ENCODE measurements at regions not wholly inside any gene's neighbourhood (a gene's known extent, or its start where the extent isn't known, plus 50 kb on each side); places are given as distances from the start of the nearest gene placed in this dataset.

DNA sequence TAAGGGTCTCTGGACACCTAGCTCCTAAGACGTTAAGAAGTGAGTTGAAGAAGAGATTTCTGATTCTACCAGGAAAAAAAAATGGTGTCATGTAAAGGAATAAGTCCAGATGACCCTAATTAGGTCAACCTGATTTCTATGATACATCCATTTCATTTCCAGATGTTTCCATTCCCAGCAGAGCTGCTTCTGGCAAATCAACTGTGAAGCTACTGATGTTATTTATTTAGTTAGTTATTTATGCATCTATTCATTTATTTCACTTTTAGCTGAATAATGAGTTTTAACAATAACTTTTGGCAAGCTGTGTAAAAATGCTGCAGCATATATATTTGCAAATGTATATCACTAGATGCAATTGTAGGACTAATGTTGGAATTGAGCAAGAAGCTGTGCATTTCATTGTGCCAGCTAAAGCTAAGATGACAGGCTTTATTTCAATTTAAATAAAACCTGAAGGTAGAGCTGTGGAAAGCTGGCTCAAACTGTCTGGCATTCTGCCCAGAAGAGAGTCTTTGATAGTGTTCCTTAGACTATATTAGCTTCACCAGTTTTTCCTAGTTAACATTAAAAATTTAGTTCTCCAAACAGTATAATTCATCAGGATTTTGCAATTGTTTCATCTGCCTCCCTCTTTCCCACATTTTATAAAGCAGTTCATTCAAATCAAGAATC lies 1164.4 kb upstream of the ADGRL4 start:
- POLR2A ChIA-PET: no interaction called here
- WGBS (ENCODE audit: low lambda C conversion rate): 4% methylated on average over 1 of the region's 1 CpG
- in situ Hi-C loops (cut with HindIII; ENCODE audit: extremely low pct_ligation_motif_present, low pct_unique_long_range_greater_than_20kb): no loop called here

More for the DNA sequence above, 1164.4 kb upstream of the ADGRL4 start:
- no peaks in the 10 kb centered on the region for H3K79me2 ChIP-seq (ENCODE audit: insufficient read depth, low read length)
- intact Hi-C loops (cut with micrococcal nuclease; ENCODE audit: unreplicated experiment): no loop called here
- CTCF ChIA-PET (ENCODE audit: low intra/inter-chr PET ratio, low total read pairs): no interaction called here
- no peaks in the 10 kb centered on the region for H3K4me1 ChIP-seq (ENCODE audit: insufficient read depth, low read length)
- H3K4me3 ChIP-seq (replicated peaks in 1 of 3; ENCODE audit: insufficient read depth in 1 of 3, low read depth in 2 of 3, low read length in 3 of 3): no peak overlapping the region
- no peak for ATAC-seq
- no peak for TF ChIP-seq REPIN1 (CRISPR knock-in tag; IDR thresholded peaks at IDR 0.05; ENCODE audit: borderline replicate concordance, low read depth)
- no peak for TF ChIP-seq BORCS8-MEF2B (CRISPR knock-in tag; IDR thresholded peaks at IDR 0.05)
- TF ChIP-seq TFDP1 (CRISPR knock-in tag; IDR thresholded peaks at IDR 0.05; ENCODE audit: borderline replicate concordance): no peak
- no peak for TF ChIP-seq ERF (CRISPR knock-in tag; IDR thresholded peaks at IDR 0.05)
- TF ChIP-seq KDM3A (CRISPR knock-in tag; IDR thresholded peaks at IDR 0.05; ENCODE audit: low read depth): no peak
- TF ChIP-seq ZSCAN12 (CRISPR knock-in tag; IDR thresholded peaks at IDR 0.05): no peak
- TF ChIP-seq TMF1 (CRISPR knock-in tag; IDR thresholded peaks at IDR 0.05; ENCODE audit: low read depth): no peak
- TF ChIP-seq GLI4 (CRISPR knock-in tag; IDR thresholded peaks at IDR 0.05; ENCODE audit: borderline replicate concordance): no peak
- TF ChIP-seq ZBTB25 (CRISPR knock-in tag; IDR thresholded peaks at IDR 0.05): no peak
- no peak overlapping the region for H3K4me2 ChIP-seq (ENCODE audit: low read depth, low read length)
- H3K9ac ChIP-seq (ENCODE audit: insufficient read depth, low read depth, low read length): no peak overlapping the region
- no peak overlapping the region for H3K27ac ChIP-seq (ENCODE audit: extremely low read length, insufficient read depth, low read length)
- no TSS peak for BruUV-seq (replicated peaks)
- FAIRE-seq: no peak
- H3K36me3 ChIP-seq (replicated peaks in 1 of 2; ENCODE audit: control insufficient read depth in 1 of 2, insufficient read depth in 2 of 2, low read length in 2 of 2): no peaks in the 10 kb centered on the region
- no peak overlapping the region for H2AFZ ChIP-seq (ENCODE audit: low read length)
- H4K20me1 ChIP-seq (ENCODE audit: insufficient read depth, low read length): no peaks in the 10 kb centered on the region
- peaks cover 72% of the 10 kb centered on the region for H3K9me3 ChIP-seq (ENCODE audit: low read length)
- no peak for DNase-seq (ENCODE audit: low spot score)
- no peaks in the 10 kb centered on the region for H3K27me3 ChIP-seq (ENCODE audit: control insufficient read depth in 1 of 2, insufficient read depth in 2 of 2, low read length in 2 of 2)

Measured in HepG2 (cell line).